Upper lobe of left lung (tissue), 4 donors: ENCODE measurements at regions not wholly inside any gene's neighbourhood (a gene's known extent, or its start where the extent isn't known, plus 50 kb on each side); places are given as distances from the start of the nearest gene placed in this dataset.

Experiments used
- EP300 ChIP-seq, 4 donors: sonication (generic); formaldehyde crosslinking; IDR thresholded peaks; one replicate each; pipeline ENCODE4 v1.5.1; 2017; ENCODE audit warnings: antibody characterized with exemption in 4 of 4, control low read depth in 2 of 4
- POLR2AphosphoS5 ChIP-seq, 2 donors: sonication (generic); formaldehyde crosslinking; IDR thresholded peaks; one replicate each; pipeline ENCODE4 v1.5.1; 2017; ENCODE audit warnings: antibody characterized with exemption in 2 of 2
- TF ChIP-seq, protein P1 (sequence below), 6 experiments: fragments of 450-650 bp in 4 of 6; fragments of 200-600 bp in 2 of 6; sonication (generic) in 2 of 6; IDR thresholded peaks; one replicate each; pipeline ENCODE4 v1.5.1; 2016 to 2019; ENCODE audit warnings: antibody characterized with exemption in 6 of 6

DNA sequence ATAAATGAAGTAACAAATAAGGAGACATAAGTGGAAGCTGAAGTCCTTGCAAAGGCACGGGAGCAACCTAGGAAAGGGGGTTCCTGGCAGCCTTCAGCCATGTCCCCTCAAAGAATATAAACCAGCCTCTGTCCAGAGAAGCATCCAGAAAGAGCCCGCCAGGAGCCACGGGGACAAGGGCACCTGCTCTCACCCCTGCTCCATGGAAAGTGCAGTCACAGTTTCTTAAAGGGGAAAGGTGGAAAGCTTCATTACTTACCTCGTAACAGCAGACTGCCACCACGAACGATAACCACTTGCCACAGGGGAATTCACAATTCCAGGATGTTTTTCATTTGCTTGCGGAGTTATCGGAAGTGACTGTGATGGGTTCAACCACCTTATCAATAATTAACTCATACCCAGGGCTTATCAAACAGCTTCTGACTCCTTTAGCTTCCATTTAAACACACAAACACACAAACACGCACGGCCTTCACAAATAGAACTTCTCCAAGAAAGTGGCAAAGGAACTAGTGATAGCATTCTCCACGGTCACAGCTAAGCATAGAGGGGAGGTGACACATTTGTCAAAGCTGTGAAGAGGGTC, 134.2 kb upstream of the IGF1R start:
- TF ChIP-seq, protein P1, sequence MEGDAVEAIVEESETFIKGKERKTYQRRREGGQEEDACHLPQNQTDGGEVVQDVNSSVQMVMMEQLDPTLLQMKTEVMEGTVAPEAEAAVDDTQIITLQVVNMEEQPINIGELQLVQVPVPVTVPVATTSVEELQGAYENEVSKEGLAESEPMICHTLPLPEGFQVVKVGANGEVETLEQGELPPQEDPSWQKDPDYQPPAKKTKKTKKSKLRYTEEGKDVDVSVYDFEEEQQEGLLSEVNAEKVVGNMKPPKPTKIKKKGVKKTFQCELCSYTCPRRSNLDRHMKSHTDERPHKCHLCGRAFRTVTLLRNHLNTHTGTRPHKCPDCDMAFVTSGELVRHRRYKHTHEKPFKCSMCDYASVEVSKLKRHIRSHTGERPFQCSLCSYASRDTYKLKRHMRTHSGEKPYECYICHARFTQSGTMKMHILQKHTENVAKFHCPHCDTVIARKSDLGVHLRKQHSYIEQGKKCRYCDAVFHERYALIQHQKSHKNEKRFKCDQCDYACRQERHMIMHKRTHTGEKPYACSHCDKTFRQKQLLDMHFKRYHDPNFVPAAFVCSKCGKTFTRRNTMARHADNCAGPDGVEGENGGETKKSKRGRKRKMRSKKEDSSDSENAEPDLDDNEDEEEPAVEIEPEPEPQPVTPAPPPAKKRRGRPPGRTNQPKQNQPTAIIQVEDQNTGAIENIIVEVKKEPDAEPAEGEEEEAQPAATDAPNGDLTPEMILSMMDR (IDR thresholded peaks at IDR 0.05): no peak
- TF ChIP-seq EP300 (IDR thresholded peaks at IDR 0.05) (no peak), POLR2AphosphoS5 (IDR thresholded peaks at IDR 0.05) (no peak)
